Ovary (tissue), 7 donors: ENCODE measurements at regions not wholly inside any gene's neighbourhood (a gene's known extent, or its start where the extent isn't known, plus 50 kb on each side); places are given as distances from the start of the nearest gene placed in this dataset.

Source experiments
- DNase-seq, 5 donors: peaks; one replicate each; pipeline ENCODE4 v3.0.0-alpha.2; 2019 to 2020
- H3K27ac ChIP-seq, 2 donors: fragments of 200-600 bp; one replicate each; pipeline versions ENCODE4 v1.5.1 to v1.8.0; 2019 to 2022
- H3K27me3 ChIP-seq: fragments of 200-600 bp; one replicate; pipeline ENCODE4 v1.8.0; 2022
- H3K36me3 ChIP-seq: fragments of 200-600 bp; sonication (generic); one replicate; pipeline ENCODE4 v1.5.1; 2019
- H3K4me1 ChIP-seq: one replicate; pipeline ENCODE4 v1.8.1; 2013; ENCODE audit warnings: mild to moderate bottlenecking, moderate library complexity; ENCODE audit not compliant: insufficient read depth
- H3K4me3 ChIP-seq: fragments of 200-600 bp; sonication (generic); one replicate; pipeline ENCODE4 v1.5.1; 2017
- H3K9me3 ChIP-seq, 2 donors: fragments of 200-600 bp in 1 of 2; sonication (generic) in 1 of 2; one replicate each; pipeline versions ENCODE4 v1.5.1 to v1.8.1; 2013 to 2019; ENCODE audit warnings: mild to moderate bottlenecking in 1 of 2, moderate library complexity in 1 of 2
- EP300 ChIP-seq: sonication (generic); formaldehyde crosslinking; IDR thresholded peaks from one replicate; pipeline ENCODE4 v1.6.1; 2017; ENCODE audit warnings: antibody characterized with exemption
- POLR2A ChIP-seq: fragments of 450-650 bp; IDR thresholded peaks from one replicate; pipeline ENCODE4 v1.6.1; 2017; ENCODE audit warnings: antibody characterized with exemption, mild to moderate bottlenecking, moderate library complexity
- WGBS, 3 donors: extraction: QIAGEN DNeasy Blood & Tissue Kit in 1 of 3; methylation state at CpG; one replicate each; pipeline versions ENCODE4 v1.1.5 to v1.1.7; 2013 to 2017; 5-methylcytosine and 5-hydroxymethylcytosine counted together
- intact Hi-C, 4 donors: fragments of 100-400 bp; cut with DNase I; formaldehyde crosslinking; loops; one replicate each; pipeline versions ENCODE4 v1.11.0 to v1.15.1; 2022 to 2023
- TF ChIP-seq, protein P1 (sequence below), 3 donors: fragments of 450-650 bp in 2 of 3; fragments of 200-600 bp in 1 of 3; IDR thresholded peaks; one replicate each; pipeline versions ENCODE4 v1.5.1 to v1.8.0; 2016 to 2022; ENCODE audit warnings: antibody characterized with exemption in 3 of 3, mild to moderate bottlenecking in 1 of 3
- donor health status: DM: no; HTN: no; CAD: no; lungs with moderate emphysema.
- donor health status: DM: no; HTN: no; CAD: no.
- donor health status: Bipolar disorder and iron deficiency.
- donor health status: DM: no; HTN: no; CAD: no.
- donor health status: DM: yes; HTN: yes; CAD: no.

DNA sequence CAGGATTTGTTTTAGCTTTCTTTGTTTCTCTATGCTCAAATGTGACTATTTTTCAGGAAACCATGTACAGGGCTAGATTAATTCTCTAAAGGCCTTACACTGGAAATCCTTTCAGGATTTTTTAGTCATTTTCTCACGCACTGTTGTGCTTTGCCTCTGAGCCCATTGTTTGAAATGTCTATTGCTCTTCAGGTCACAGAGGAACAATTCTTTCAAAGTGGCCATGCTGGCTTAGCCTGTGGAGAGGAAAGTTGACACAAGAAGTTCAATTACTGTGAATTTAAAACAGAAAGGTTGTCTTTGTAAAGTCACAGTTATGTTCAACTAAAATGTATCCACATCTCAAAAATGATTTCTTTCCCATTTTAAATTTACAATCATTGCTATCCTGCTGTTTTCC is 1071.7 kb upstream of the POT1 start:
- H3K9me3 ChIP-seq: no peaks in the 10 kb centered on the region
- H3K27me3 ChIP-seq: no peaks in the 10 kb centered on the region
- no peak for DNase-seq
- no peak for TF ChIP-seq EP300
- TF ChIP-seq, protein P1, sequence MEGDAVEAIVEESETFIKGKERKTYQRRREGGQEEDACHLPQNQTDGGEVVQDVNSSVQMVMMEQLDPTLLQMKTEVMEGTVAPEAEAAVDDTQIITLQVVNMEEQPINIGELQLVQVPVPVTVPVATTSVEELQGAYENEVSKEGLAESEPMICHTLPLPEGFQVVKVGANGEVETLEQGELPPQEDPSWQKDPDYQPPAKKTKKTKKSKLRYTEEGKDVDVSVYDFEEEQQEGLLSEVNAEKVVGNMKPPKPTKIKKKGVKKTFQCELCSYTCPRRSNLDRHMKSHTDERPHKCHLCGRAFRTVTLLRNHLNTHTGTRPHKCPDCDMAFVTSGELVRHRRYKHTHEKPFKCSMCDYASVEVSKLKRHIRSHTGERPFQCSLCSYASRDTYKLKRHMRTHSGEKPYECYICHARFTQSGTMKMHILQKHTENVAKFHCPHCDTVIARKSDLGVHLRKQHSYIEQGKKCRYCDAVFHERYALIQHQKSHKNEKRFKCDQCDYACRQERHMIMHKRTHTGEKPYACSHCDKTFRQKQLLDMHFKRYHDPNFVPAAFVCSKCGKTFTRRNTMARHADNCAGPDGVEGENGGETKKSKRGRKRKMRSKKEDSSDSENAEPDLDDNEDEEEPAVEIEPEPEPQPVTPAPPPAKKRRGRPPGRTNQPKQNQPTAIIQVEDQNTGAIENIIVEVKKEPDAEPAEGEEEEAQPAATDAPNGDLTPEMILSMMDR (IDR thresholded peaks at IDR 0.05): no peak
- no peak for TF ChIP-seq POLR2A
- H3K4me1 ChIP-seq: no peaks in the 10 kb centered on the region
- WGBS, 3 donors: 71 to 76% (median 72%) methylated on average over 1 of the region's 1 CpG
- H3K36me3 ChIP-seq: no peaks in the 10 kb centered on the region
- H3K27ac ChIP-seq: no peak overlapping the region
- no peak overlapping the region for H3K4me3 ChIP-seq
- intact Hi-C loops: no loop called here

DNA sequence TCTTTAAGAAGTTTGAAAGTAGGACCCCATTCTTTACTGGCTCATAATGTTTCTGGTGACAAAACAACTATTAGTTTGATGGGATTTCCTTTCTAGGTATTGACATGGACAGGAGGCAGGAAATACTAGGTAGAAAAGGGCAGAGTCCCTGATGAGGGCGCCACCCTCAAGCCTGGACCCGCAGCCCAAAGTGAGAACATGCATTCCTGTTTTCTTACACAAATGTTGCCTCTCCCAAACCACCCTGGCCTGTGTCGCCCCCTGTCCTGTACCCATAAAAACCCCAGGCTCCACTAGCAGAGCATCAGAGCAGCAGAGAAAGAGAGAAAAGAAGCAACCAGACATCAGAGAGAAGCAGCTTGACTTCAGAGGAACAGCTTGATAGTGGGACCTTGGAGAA is 1055.2 kb upstream of the POT1 start:
- Histone ChIP-seq H3K4me3 (no peak overlapping the region), H3K27me3 (no peaks in the 10 kb centered on the region), H3K36me3 (no peaks in the 10 kb centered on the region), H3K4me1 (no peaks in the 10 kb centered on the region), H3K27ac (no peak overlapping the region), H3K9me3 (no peaks in the 10 kb centered on the region)
- 85 to 93% (median 89%) methylated on average over 3 of the region's 3 CpGs for WGBS, 3 donors
- DNase-seq: no peak
- TF ChIP-seq POLR2A (no peak), EP300 (no peak)
- TF ChIP-seq, protein P1 (IDR thresholded peaks at IDR 0.05): no peak
- intact Hi-C loops: no loop called here

DNA sequence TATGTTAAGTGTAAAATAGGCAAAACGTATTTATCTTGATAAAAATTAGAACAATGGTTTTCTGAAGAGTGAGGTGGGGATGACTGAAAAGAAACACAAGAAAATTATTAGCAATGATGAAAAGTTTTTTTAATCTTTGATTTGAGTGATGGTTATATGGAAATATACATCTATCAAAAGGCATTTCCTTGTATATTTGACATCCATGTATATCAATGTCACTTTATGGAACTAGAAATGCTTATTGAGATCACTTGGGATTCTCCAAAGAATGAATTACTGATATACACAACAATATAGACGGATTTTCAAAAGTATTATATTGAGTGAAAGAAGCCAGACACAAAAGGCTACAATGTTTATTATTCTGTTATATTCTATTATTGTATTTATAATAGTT is 1042.0 kb upstream of the POT1 start:
- intact Hi-C loops: no loop called here
- WGBS, 3 donors: 75 to 80% (median 78%) methylated on average over 2 of the region's 2 CpGs
- no peaks in the 10 kb centered on the region for H3K4me1 ChIP-seq

DNA sequence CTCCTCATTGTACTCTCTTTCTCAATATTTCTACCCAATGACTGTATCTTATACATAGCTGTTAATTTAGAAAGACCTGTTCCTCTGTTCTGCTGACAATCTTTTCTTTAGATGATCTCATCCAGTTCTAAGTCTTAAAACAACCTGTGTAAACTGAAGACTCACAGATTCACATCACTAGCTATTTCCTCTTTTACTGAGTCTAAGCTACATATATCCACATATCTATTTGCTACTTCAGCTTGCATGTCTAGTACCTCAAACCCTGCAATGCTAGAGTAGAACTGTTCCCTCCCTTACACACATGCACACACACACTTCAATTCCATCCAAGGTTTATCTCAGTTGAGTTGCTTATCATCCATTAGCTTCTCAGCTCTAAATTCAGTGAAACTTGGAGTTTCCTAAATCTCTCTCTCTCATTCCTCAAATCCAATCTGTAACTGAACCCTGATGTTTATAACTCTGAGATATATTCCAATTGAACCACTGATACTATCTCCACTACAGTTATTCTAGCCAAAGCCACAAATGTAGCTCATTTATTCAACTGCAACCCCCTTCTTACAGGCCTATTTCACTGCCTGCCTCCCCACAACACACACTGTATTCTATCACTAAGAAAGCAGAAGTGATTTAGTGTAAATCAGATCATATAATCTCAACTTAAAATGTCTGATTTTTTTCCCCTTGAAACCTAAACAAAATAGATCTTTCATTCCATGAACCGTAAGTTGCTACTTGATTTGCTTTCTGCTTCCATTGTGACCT is 1036.8 kb upstream of the POT1 start:
- no peak for DNase-seq
- 64 to 70% (median 67%) methylated on average over 1 of the region's 1 CpG for WGBS, 3 donors
- no peaks in the 10 kb centered on the region for H3K4me1 ChIP-seq
- H3K36me3 ChIP-seq: no peaks in the 10 kb centered on the region
- intact Hi-C loops: no loop called here
- H3K27me3 ChIP-seq: no peaks in the 10 kb centered on the region
- no peak overlapping the region for H3K4me3 ChIP-seq
- no peak overlapping the region for H3K27ac ChIP-seq
- TF ChIP-seq, protein P1 (IDR thresholded peaks at IDR 0.05): no peak
- TF ChIP-seq EP300: no peak
- no peak for TF ChIP-seq POLR2A
- no peaks in the 10 kb centered on the region for H3K9me3 ChIP-seq

More for the DNA sequence above, 1042.0 kb upstream of the POT1 start:
- no peak overlapping the region for H3K27ac ChIP-seq
- H3K36me3 ChIP-seq: no peaks in the 10 kb centered on the region
- H3K4me3 ChIP-seq: no peak overlapping the region
- no peaks in the 10 kb centered on the region for H3K27me3 ChIP-seq
- TF ChIP-seq POLR2A (no peak), EP300 (no peak)
- TF ChIP-seq, protein P1 (IDR thresholded peaks at IDR 0.05): no peak
- DNase-seq: no peak
- no peaks in the 10 kb centered on the region for H3K9me3 ChIP-seq
